Esophagus muscularis mucosa (tissue), 3 donors: ENCODE measurements at regions not wholly inside any gene's neighbourhood (a gene's known extent, or its start where the extent isn't known, plus 50 kb on each side); places are given as distances from the start of the nearest gene placed in this dataset.

Source experiments
- CTCF ChIP-seq, 3 experiments: fragments of 200-600 bp in 2 of 3; fragments of 450-650 bp in 1 of 3; sonication (generic) in 2 of 3; IDR thresholded peaks; one replicate each; pipeline ENCODE4 v1.5.1; 2017 to 2019; ENCODE audit warnings: antibody characterized with exemption in 3 of 3, mild to moderate bottlenecking in 2 of 3, moderate library complexity in 1 of 3
- POLR2A ChIP-seq: fragments of 450-650 bp; IDR thresholded peaks from one replicate; pipeline ENCODE4 v1.6.1; 2017; ENCODE audit warnings: antibody characterized with exemption, moderate library complexity, mild to moderate bottlenecking, low read depth
- POLR2AphosphoS5 ChIP-seq, 2 donors: sonication (generic); formaldehyde crosslinking; IDR thresholded peaks; one replicate each; pipeline ENCODE4 v1.6.1; 2017; ENCODE audit warnings: antibody characterized with exemption in 2 of 2

DNA sequence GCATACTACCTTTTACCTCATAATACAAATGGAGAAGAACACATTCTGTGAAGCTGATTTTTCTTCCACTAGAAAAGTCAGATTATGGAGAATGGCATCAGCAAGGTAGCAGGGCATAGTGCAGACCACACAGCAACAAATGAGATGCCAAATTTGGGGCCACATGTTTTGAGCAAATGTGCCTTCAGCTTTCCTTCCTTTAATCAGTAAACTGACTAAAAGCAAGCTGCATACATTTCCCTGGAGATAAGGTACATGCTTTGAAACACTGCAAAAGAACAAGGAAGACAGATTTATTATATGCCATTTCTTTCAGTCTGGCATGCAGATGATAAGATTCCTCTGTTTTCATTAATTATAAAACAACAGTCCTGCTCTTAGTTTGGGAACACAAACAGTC lies 67.1 kb upstream of the GUCY1A1 start:
- TF ChIP-seq CTCF (IDR thresholded peaks at IDR 0.05): no peak
- TF ChIP-seq POLR2A: no peak
- TF ChIP-seq POLR2AphosphoS5 (IDR thresholded peaks at IDR 0.05): no peak
